HuH-7 (cell line): ENCODE measurements at regions not wholly inside any gene's neighbourhood (a gene's known extent, or its start where the extent isn't known, plus 50 kb on each side); places are given as distances from the start of the nearest gene placed in this dataset.
A peak's percentile ranks its signal among the peaks of the same experiment; 100 is the strongest.
"Not testable (repeated sequence)": the region's sequence is repeated elsewhere in the genome, so short reads cannot be mapped to it uniquely, and the experiment has no call there.

Experiments
- DNase-seq: peaks from one replicate; pipeline ENCODE4 v3.0.0; 2011; ENCODE audit warnings: low spot score

DNA sequence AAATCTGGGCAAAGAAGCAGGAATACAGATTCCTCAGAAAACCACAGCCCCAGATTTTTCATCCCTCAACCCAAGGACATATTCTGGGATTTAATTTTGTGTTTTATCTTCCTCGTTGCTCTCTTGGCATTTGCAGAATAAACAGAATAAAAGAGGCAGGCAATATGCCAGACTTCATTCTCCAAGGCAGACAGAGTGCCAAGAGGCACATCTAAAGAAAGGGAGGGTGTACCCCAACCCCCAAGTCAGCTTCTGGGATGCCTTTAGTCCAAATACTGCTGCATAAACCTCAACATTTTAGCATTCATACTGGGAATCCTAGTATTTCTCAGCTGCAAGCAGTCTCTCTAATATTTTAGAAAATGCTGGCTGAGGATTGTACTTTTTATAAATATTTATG lies 629.2 kb downstream of the KLHL13 start:
- DNase-seq = no peak

DNA sequence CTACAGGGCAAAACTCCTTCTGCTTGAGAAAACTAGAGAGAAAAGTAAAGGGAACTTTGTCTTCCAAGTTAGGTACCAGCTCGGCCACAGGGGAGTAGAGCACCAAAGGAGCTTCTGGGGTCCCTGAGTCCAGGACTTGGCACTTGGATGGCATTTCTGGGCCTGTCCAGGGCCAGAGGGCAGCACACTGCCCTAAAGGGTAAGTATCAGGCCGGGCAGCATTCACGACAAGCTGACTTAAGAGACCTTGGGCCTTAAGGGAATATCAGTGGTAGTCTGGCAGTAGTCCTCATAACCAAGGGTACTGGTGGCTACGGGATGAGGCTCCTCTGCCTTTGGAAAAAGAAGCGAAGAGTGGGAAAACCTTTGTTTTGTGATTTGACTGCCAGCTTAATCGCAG lies 632.7 kb downstream of the KLHL13 start:
- no peak for DNase-seq

DNA sequence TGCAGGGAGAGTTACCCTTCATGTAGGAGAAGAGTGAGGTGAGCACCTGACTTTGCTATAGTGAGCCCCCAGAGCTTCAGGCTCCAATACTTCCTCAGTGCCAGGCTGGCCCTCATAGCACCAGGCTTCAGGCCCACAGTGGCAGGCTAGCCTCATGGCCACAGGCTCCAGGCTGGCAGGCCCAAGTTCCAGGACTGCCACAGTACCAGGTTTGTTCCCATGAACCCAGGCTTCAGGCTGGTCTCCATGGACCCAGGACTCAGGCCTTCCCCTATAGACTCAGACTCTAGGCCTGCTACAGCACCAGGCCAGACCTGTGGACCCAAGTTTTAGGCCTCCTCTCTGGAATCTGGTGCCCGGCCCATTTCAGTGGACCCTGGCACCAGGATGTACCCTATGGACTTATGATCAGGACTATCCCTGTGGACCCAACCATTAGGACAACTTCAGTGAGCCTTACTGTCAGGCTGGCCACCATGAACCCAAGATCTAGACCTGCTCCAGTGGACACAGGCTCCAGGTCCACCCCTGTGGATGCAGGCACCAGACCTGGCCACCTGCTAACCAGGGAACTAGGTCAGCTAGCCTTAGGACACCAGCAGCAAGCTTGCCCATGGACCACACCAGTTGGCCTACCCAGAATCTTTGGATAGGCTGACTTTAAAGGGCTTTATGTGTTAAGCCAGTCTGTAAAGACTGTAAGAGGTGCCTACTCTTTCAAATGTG lies 658.2 kb downstream of the KLHL13 start:
- no peak for DNase-seq

DNA sequence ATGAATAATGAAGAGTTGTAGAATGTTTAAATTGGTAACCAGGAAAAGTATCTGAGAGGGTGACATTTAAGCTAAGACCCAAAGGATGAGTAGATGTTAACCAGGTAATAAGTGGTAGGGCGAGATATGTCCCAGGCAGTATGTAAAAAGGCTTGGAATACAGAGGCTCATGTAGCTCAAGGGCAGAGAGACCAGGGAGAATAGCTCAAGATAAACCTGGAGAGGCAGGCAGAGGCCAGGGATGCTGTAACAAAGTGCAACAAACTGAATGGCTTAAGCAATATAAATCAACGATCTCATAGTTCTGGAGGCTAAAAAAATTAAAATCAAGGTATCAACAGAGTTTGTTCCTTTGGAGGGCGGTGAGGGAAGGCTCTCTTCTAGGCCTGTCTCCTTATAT lies 660.8 kb downstream of the KLHL13 start:
- DNase-seq = no peak

DNA sequence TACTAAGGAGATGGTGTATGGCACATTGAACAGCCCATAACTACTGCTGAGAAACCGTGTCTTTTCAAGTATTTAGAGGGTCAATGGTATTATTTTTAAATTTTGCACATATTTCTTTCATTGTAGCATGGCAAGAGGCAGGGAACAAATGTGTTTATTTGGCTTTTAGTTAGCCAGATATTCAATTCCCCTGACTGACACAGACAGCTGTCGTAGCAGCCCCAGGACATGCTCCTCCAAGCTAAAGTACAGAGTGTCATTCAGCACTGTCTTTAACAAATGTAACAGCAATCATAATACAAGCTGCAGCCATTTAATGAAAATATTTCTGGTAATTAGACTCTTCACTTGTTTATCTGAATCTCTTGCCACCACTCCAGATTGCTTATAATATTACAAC lies 687.1 kb downstream of the KLHL13 start:
- DNase-seq = no peak

DNA sequence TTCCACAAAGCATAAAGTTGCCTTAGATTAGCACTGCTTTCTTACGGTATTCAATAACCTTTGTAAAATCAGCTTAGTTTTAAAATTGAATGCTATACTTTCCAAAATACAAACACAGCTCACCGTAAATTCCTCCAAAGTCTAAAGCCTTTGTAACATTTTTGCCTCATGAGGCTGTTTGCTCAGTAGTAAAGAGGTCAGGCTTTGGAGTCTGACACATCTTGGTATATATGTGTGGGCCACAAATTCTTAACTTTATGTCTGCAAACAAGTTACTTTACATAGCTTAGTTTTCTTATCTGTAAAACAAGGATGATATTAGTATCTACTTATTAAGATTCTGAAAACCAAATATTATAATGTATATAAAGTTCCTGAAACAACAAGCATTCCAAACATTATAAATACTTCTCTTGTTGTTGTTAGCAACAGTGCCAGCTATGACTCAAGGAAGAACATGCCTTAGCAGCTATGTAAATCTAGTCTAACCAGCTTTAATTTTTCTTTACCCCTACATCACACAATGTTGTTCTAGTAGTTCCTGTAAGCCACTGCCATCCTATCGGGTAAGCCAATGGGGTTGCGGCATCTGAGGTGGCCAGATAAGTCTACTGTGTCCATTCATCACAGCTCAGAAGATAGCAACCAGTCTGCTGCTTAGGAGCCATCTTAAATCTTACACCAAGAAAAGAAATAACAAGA lies 709.0 kb downstream of the KLHL13 start:
- no peak for DNase-seq

DNA sequence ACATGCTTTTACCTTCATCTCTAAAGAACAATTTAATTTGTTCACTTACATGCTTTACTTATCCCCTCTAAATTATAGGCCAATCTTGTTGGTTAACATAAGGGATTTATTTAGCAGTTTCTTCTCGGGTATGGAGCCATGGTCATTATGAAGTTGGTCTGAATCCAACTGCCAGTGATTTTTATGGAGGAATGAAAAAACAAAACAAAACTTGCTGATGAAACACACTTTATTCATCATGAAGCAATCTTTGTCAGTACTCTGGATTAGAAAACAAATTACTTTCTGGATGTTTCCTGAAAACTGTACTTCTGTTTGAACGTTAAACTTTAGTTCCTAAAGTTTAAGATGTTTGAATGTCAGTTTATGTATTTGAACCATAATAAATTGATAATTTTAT lies 715.8 kb downstream of the KLHL13 start:
- DNase-seq = no peak

- DNase-seq = no peak
Measured at GRCh38 chrX:117400005-117400404, 716.6 kb downstream of the KLHL13 start.

DNA sequence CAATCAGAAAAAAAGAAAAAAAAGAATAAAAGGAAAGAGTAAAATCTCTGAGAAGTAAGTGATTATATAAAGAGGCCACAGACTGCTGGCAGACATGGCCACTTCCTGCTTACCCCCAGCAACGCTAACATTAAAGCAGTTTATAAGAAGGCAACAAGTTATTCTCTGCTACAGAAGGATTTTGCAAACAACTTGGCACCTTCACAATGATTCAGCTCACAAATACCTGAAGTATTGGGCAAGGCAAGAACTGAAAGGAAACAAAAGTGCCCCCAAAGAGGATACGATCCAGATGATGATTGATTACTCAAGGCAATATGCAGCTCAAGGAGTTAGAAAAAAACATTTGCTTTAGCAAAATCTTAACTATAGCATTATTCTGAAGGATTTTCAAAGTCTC lies 718.8 kb downstream of the KLHL13 start:
- DNase-seq = no peak

GRCh38 chrX:117394506-117395070 lies 722.0 kb downstream of the KLHL13 start:
- DNase-seq = not testable (repeated sequence)

DNA sequence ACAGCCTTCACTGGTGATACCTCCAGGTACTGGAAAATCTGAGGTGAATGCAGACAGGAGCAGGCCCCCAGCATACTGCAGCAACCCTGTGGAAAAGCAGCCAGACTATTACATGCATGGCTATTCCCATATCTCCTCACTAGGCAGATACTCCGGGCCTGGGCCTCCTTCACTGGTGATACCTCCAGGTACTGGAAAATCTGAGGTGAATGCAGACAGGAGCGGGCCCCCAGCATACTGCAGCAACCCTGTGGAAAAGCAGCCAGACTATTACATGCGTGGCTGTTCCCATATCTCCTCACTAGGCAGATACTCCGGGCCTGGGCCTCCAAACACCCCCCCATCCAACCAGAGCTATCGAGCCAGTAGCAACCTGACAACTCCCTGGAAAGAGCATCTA lies 724.2 kb downstream of the KLHL13 start:
- DNase-seq = not testable (repeated sequence)

GRCh38 chrX:117376460-117376859 lies 740.1 kb downstream of the KLHL13 start:
- peak; percentile 15 for DNase-seq

- no peak for DNase-seq
Measured at GRCh38 chrX:117335209-117335608, 781.4 kb downstream of the KLHL13 start.

DNA sequence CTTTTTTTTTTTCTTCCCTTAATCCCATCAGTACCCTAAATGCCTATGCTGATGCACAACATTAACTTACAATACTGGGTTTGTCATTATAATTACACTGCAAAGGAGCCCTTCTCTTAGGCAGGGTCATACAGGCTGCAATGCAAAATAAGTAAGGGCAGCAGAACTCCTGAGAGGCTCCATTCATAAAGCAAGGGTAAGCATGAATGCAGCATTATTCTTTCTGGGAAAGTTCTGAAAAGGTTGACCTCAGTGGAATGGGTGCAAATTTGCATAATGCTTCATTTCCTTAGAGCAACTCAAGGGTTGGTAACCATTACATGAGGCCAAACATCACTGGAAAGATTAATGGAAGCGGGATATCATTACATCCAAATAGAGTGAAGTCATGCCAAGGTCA lies 789.2 kb downstream of the KLHL13 start:
- no peak for DNase-seq

- DNase-seq = no peak
Measured at GRCh38 chrX:117325706-117326105, 790.9 kb downstream of the KLHL13 start.

GRCh38 chrX:117305168-117305766 lies 811.3 kb downstream of the KLHL13 start:
- no peak for DNase-seq

DNA sequence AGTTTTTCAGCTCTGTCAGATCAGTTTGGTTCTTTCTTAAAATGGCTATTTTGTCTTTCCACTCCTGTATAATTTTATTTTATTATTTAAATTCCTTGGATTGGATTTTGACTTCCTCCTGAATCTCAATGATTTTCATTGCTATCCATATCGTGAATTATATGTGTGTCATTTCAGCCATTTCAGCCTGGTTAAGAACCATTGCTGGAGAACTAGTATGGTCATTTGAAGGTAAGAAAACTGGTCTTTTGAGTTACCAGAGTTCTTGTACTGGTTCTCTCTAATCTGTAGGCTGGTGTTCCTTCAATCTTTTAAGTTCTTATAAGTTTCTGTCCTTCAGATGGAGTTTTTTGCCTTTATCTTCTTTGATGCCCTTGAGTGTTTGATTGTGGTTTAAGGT lies 815.5 kb downstream of the KLHL13 start:
- no peak for DNase-seq

GRCh38 chrX:117291760-117292159 lies 824.9 kb downstream of the KLHL13 start:
- no peak for DNase-seq

- DNase-seq = no peak
Measured at GRCh38 chrX:117274965-117275364, 812.2 kb upstream of the CT83 start.
